Smooth muscle cell (in vitro differentiated cells): ENCODE measurements at regions not wholly inside any gene's neighbourhood (a gene's known extent, or its start where the extent isn't known, plus 50 kb on each side); places are given as distances from the start of the nearest gene placed in this dataset.

Experiments used
- DNase-seq: peaks from one replicate; lab custom pipeline; 2025; ENCODE audit not compliant: unreplicated experiment; lab: John Stamatoyannopoulos, UW
- H2AFZ ChIP-seq: fragments of 200-600 bp; sonication (generic); 2 replicates; pipeline ENCODE4 v1.6.0; 2016; ENCODE audit warnings: antibody characterized with exemption, low read depth, mild to moderate bottlenecking
- H3F3A ChIP-seq: fragments of 200-600 bp; sonication (generic); 2 replicates; pipeline ENCODE4 v1.6.0; 2017; ENCODE audit warnings: antibody characterized with exemption, low read depth
- H3K27ac ChIP-seq: fragments of 200-600 bp; sonication (generic); 2 replicates; pipeline ENCODE4 v1.5.1; 2016; ENCODE audit warnings: low read depth, mild to moderate bottlenecking
- H3K27me3 ChIP-seq: fragments of 200-600 bp; sonication (generic); 2 replicates; pipeline ENCODE4 v1.6.1; 2016; ENCODE audit warnings: low read depth, mild to moderate bottlenecking
- H3K36me3 ChIP-seq: fragments of 200-600 bp; sonication (generic); 2 replicates; pipeline ENCODE4 v1.5.1; 2016; ENCODE audit warnings: low read depth
- H3K4me1 ChIP-seq: fragments of 200-600 bp; sonication (generic); 2 replicates; pipeline ENCODE4 v1.5.1; 2016; ENCODE audit warnings: low read depth
- H3K4me2 ChIP-seq: fragments of 200-600 bp; sonication (generic); 2 replicates; pipeline ENCODE4 v1.6.0; 2016; ENCODE audit warnings: mild to moderate bottlenecking
- H3K4me3 ChIP-seq: fragments of 200-600 bp; sonication (generic); 2 replicates; pipeline ENCODE4 v1.5.1; 2016; ENCODE audit warnings: mild to moderate bottlenecking
- H3K79me2 ChIP-seq: fragments of 200-600 bp; sonication (generic); 2 replicates; pipeline ENCODE4 v1.6.0; 2016; ENCODE audit warnings: low read depth, mild to moderate bottlenecking
- H3K9ac ChIP-seq: fragments of 200-600 bp; sonication (generic); 2 replicates; pipeline ENCODE4 v1.6.0; 2016; ENCODE audit warnings: low read depth
- H3K9me3 ChIP-seq: fragments of 200-600 bp; sonication (generic); replicated peaks from 2 replicates; pipeline ENCODE4 v1.5.1; 2016; ENCODE audit warnings: low read depth
- H4K20me1 ChIP-seq: fragments of 200-600 bp; sonication (generic); 2 replicates; pipeline ENCODE4 v1.6.0; 2016; ENCODE audit warnings: low read depth
- CTCF ChIP-seq: fragments of 200-600 bp; sonication (generic); IDR thresholded peaks from 2 replicates; pipeline ENCODE4 v1.5.1; 2017; ENCODE audit warnings: borderline replicate concordance, mild to moderate bottlenecking, antibody characterized with exemption; ENCODE audit not compliant: insufficient read depth, poor library complexity, severe bottlenecking
- WGBS: methylation state at CpG from one replicate; pipeline ENCODE4 v1.1.7; 2016; ENCODE audit warnings: low lambda C conversion rate; 5-methylcytosine and 5-hydroxymethylcytosine counted together

GRCh38 chr1:239735111-239735510, 348.7 kb downstream of the CHRM3 start:
- WGBS = 51% methylated on average over 2 of the region's 2 CpGs
- Histone ChIP-seq H3K4me2 (no peak overlapping the region), H3K4me3 (no peak overlapping the region), H3K36me3 (no peaks in the 10 kb centered on the region), H3K27me3 (no peaks in the 10 kb centered on the region), H2AFZ (no peak overlapping the region), H3K9me3 (no peaks in the 10 kb centered on the region), H3F3A (no peaks in the 10 kb centered on the region), H4K20me1 (no peaks in the 10 kb centered on the region), H3K27ac (peak overlapping the region; percentile 61), H3K9ac (no peak overlapping the region), H3K4me1 (no peaks in the 10 kb centered on the region), H3K79me2 (no peaks in the 10 kb centered on the region)
- no peak for DNase-seq
- no peak for TF ChIP-seq CTCF

- Histone ChIP-seq H3K36me3 (no peaks in the 10 kb centered on the region), H3K9ac (no peak overlapping the region), H3K27ac (no peak overlapping the region), H3K79me2 (no peaks in the 10 kb centered on the region), H2AFZ (no peak overlapping the region), H3K4me3 (no peak overlapping the region), H3K4me2 (no peak overlapping the region), H3K27me3 (no peaks in the 10 kb centered on the region), H3K4me1 (no peaks in the 10 kb centered on the region), H3F3A (no peaks in the 10 kb centered on the region), H3K9me3 (no peaks in the 10 kb centered on the region), H4K20me1 (no peaks in the 10 kb centered on the region)
- WGBS = 85% methylated on average over 2 of the region's 2 CpGs
- no peak for DNase-seq
- TF ChIP-seq CTCF = no peak
These were observed 350.1 kb downstream of the CHRM3 start for GRCh38 chr1:239736479-239736878.

- no peaks in the 10 kb centered on the region for H3K36me3 ChIP-seq
- no peak overlapping the region for H2AFZ ChIP-seq
- H4K20me1 ChIP-seq = no peaks in the 10 kb centered on the region
- H3K4me2 ChIP-seq = no peak overlapping the region
- TF ChIP-seq CTCF = no peak
- no peak for DNase-seq
- no peaks in the 10 kb centered on the region for H3K4me1 ChIP-seq
- H3K27me3 ChIP-seq = no peaks in the 10 kb centered on the region
- no peaks in the 10 kb centered on the region for H3F3A ChIP-seq
- H3K79me2 ChIP-seq = no peaks in the 10 kb centered on the region
- H3K9ac ChIP-seq = no peak overlapping the region
- 94% methylated on average over 2 of the region's 2 CpGs for WGBS
- no peaks in the 10 kb centered on the region for H3K9me3 ChIP-seq
- no peak overlapping the region for H3K27ac ChIP-seq
- no peak overlapping the region for H3K4me3 ChIP-seq
These were observed 352.3 kb upstream of the FMN2 start for GRCh38 chr1:239739375-239739774.

GRCh38 chr1:239739919-239740318, 351.8 kb upstream of the FMN2 start:
- Histone ChIP-seq H3K27me3 (no peaks in the 10 kb centered on the region), H4K20me1 (no peaks in the 10 kb centered on the region), H3F3A (no peaks in the 10 kb centered on the region), H3K79me2 (no peaks in the 10 kb centered on the region), H3K27ac (no peak overlapping the region), H3K4me1 (no peaks in the 10 kb centered on the region), H3K4me2 (no peak overlapping the region), H3K9me3 (no peaks in the 10 kb centered on the region), H3K36me3 (no peaks in the 10 kb centered on the region), H3K9ac (no peak overlapping the region), H3K4me3 (no peak overlapping the region), H2AFZ (no peak overlapping the region)
- 100% methylated on average over 2 of the region's 2 CpGs for WGBS
- TF ChIP-seq CTCF = no peak
- no peak for DNase-seq
